ENCODE measurements at regions not wholly inside any gene's neighbourhood (a gene's known extent, or its start where the extent isn't known, plus 50 kb on each side); places are given as distances from the start of the nearest gene placed in this dataset.
A peak's percentile ranks its signal among the peaks of the same experiment; 100 is the strongest.

DNA sequence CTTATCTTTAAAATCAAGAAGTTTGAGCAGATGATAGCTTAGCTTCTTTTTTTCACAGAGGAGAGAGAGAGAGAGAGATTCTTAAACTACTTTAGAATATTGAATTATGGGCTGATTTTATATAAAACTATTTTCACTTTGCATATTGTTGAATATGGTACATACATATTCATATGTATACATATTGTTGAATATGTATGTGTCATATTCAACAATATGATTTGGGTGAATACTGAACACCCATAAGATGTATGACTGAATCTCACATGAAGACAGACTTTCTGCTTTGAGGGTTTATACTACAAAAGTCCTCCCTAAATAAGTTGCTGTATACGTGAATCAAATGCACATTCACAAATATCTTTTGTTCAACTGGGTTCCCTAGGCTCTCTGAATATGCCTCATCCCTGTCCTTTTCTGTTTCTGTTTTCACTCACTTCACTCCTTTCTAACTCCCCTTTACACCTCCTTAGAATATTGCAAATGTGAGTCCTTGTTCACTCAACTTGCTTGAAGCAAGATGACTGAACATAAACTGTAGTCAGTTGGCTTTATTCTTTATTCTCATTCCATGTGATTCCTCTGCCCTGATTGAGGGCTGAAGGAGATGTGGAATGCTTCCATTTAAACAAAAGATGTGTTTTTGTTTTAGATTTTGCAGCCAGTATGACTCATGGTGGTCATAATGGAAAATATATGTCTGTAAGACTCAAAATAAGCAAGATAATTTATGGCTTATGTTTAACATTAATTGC, 225.4 kb upstream of the DAB2 start:
- TF ChIP-seq CTCF (IDR thresholded peaks at IDR 0.05; ENCODE audit: unreplicated experiment), result no peak
- no TSS peak for BruUV-seq (replicated peaks)
- POLR2A ChIA-PET, result no interaction called here
- no peak overlapping the region for H3K27ac Mint-ChIP-seq (ENCODE audit: low read depth, unreplicated experiment)
- H3K4me1 Mint-ChIP-seq (ENCODE audit: insufficient read depth, unreplicated experiment), result peaks cover 12% of the 10 kb centered on the region
- no peaks in the 10 kb centered on the region for H3K9me3 Mint-ChIP-seq (ENCODE audit: unreplicated experiment)
- H3K36me3 Mint-ChIP-seq (ENCODE audit: insufficient read depth, unreplicated experiment), result no peaks in the 10 kb centered on the region
- H3K4me3 Mint-ChIP-seq (ENCODE audit: unreplicated experiment), result no peak overlapping the region
- CTCF ChIA-PET, result no interaction called here
- no peaks in the 10 kb centered on the region for H3K27me3 Mint-ChIP-seq (ENCODE audit: insufficient read depth, unreplicated experiment)
- intact Hi-C loops (cut with micrococcal nuclease), result no loop called here
- peak; percentile 11 for DNase-seq (ENCODE audit: unreplicated experiment)

GRCh38 chr5:39648848-39649227, 224.1 kb upstream of the DAB2 start:
- TF ChIP-seq CTCF (IDR thresholded peaks at IDR 0.05; ENCODE audit: unreplicated experiment), result no peak
- CTCF ChIA-PET, result no interaction called here
- Mint-ChIP-seq H3K9me3 (ENCODE audit: unreplicated experiment) (no peaks in the 10 kb centered on the region), H3K4me3 (ENCODE audit: unreplicated experiment) (no peak overlapping the region), H3K27ac (ENCODE audit: low read depth, unreplicated experiment) (no peak overlapping the region), H3K36me3 (ENCODE audit: insufficient read depth, unreplicated experiment) (no peaks in the 10 kb centered on the region), H3K27me3 (ENCODE audit: insufficient read depth, unreplicated experiment) (no peaks in the 10 kb centered on the region), H3K4me1 (ENCODE audit: insufficient read depth, unreplicated experiment) (peaks cover 12% of the 10 kb centered on the region)
- intact Hi-C loops (cut with micrococcal nuclease), result loop anchor here (5.0 kb wide), 1 partner anchor 1038 kb away; no protein-coding TSS in a partner anchor
- no TSS peak for BruUV-seq (replicated peaks)
- peak; percentile 85 for DNase-seq (ENCODE audit: unreplicated experiment)
- POLR2A ChIA-PET, result no interaction called here

DNA sequence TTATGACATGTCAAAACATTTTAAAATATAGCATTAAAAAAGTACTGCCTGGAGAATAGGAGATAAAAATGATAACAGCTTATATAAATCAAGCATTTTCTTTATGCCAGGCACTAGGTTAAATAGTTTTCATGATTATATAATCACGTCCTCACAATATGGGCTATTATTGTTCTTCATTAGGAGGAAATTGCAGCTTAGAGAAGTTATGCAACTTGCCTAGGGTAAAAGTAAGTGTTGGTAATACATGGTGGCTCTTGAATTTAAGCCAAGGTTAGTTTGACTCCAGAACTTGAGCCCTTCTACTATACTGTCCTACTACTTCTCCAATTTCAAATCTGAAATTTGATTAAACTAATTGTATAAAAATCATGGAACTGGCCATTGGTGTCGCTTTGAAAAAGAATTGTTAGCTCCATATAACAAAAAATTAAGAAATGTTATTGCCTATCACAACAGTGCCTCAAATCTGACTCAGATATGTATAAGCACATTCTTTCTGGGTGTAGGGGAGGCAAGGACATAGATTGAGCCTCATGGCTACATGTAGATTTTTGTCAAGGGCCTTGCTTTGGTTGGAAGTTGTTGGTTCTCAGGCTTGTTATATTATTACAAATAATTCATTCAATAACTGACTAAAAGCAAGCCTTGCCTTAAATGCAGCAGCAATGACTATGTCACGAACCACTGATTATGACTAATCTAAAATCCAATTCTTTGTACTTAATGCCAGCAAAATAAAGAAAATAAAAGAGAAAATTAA, 223.5 kb upstream of the DAB2 start:
- Mint-ChIP-seq H3K4me1 (ENCODE audit: insufficient read depth, unreplicated experiment) (peaks cover 12% of the 10 kb centered on the region), H3K27ac (ENCODE audit: low read depth, unreplicated experiment) (no peak overlapping the region), H3K27me3 (ENCODE audit: insufficient read depth, unreplicated experiment) (no peaks in the 10 kb centered on the region), H3K4me3 (ENCODE audit: unreplicated experiment) (no peak overlapping the region), H3K9me3 (ENCODE audit: unreplicated experiment) (no peaks in the 10 kb centered on the region), H3K36me3 (ENCODE audit: insufficient read depth, unreplicated experiment) (no peaks in the 10 kb centered on the region)
- CTCF ChIA-PET, result interaction anchor here (0.6 to 1.3 kb wide), 3 partner anchors 14 to 1109 kb away, joined by 3 to 5 read pairs (median 4); no protein-coding TSS in a partner anchor
- TF ChIP-seq CTCF (IDR thresholded peaks at IDR 0.05; ENCODE audit: unreplicated experiment), result no peak
- DNase-seq (ENCODE audit: unreplicated experiment), result peak; percentile 33
- intact Hi-C loops (cut with micrococcal nuclease), result loop anchor here (5.0 kb wide), 1 partner anchor 1039 kb away; no protein-coding TSS in a partner anchor
- POLR2A ChIA-PET, result no interaction called here
- no TSS peak for BruUV-seq (replicated peaks)

DNA sequence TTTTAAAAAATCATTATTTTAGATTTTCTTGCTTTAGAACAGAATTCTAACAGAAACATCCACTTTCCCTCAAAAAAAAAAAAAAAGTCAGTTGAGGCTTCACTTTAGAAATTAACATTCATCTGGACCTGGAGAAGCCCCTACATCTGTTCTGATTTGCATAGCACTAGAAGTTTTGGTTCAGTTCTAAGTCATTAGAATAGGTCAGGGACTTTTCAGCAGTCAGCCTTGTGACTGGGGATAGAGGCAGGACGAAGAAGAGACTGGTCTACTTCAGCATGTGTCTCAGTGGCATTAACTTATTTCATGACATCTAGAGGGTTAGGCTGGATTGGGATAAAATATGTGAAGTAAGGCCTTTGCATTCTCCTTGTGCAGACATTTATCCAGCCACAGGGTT, 215.8 kb upstream of the DAB2 start:
- Mint-ChIP-seq H3K36me3 (ENCODE audit: insufficient read depth, unreplicated experiment) (no peaks in the 10 kb centered on the region), H3K4me3 (ENCODE audit: unreplicated experiment) (no peak overlapping the region), H3K9me3 (ENCODE audit: unreplicated experiment) (no peaks in the 10 kb centered on the region), H3K4me1 (ENCODE audit: insufficient read depth, unreplicated experiment) (peaks cover 5% of the 10 kb centered on the region), H3K27ac (ENCODE audit: low read depth, unreplicated experiment) (no peak overlapping the region), H3K27me3 (ENCODE audit: insufficient read depth, unreplicated experiment) (no peaks in the 10 kb centered on the region)
- ChIA-PET CTCF (interaction anchor here (1.9 kb wide), 1 partner anchor 74 kb away, joined by 5 read pairs; no protein-coding TSS in a partner anchor), POLR2A (interaction anchor here (0.6 kb wide), 1 partner anchor 1195 kb away, joined by 3 read pairs; no protein-coding TSS in a partner anchor)
- no peak for TF ChIP-seq CTCF (IDR thresholded peaks at IDR 0.05; ENCODE audit: unreplicated experiment)
- intact Hi-C loops (cut with micrococcal nuclease), result no loop called here
- no peak for DNase-seq (ENCODE audit: unreplicated experiment)
- no TSS peak for BruUV-seq (replicated peaks)

Data from MCF 10A (cell line).